Cardiac muscle cell (in vitro differentiated cells and primary cell): ENCODE measurements at regions not wholly inside any gene's neighbourhood (a gene's known extent, or its start where the extent isn't known, plus 50 kb on each side); places are given as distances from the start of the nearest gene placed in this dataset.

ENCODE experiments used
- DNase-seq, 2 donors: peaks; one replicate each; pipeline versions ENCODE4 v3.0.0 to v3.0.0-alpha.2; 2010 to 2017; ENCODE audit warnings: low read depth in 1 of 2, low spot score in 1 of 2
- H3K27ac ChIP-seq: fragments of 200-600 bp; sonication (generic); 2 replicates; pipeline ENCODE4 v1.5.1; 2016
- H3K27me3 ChIP-seq: fragments of 200-600 bp; sonication (generic); 2 replicates; pipeline ENCODE4 v1.6.0; 2016; ENCODE audit warnings: control low read depth
- H3K36me3 ChIP-seq: fragments of 200-600 bp; sonication (generic); 2 replicates; pipeline ENCODE4 v1.5.1; 2016; ENCODE audit warnings: control low read depth
- H3K4me1 ChIP-seq: fragments of 200-600 bp; sonication (generic); 2 replicates; pipeline ENCODE4 v1.8.1; 2017; ENCODE audit warnings: low read depth, mild to moderate bottlenecking, mixed run types
- H3K4me3 ChIP-seq: fragments of 200-600 bp; sonication (generic); 2 replicates; pipeline ENCODE4 v1.5.1; 2016; ENCODE audit warnings: mild to moderate bottlenecking
- H3K9me3 ChIP-seq: fragments of 200-600 bp; sonication (generic); 2 replicates; pipeline ENCODE4 v1.5.1; 2017; ENCODE audit warnings: low read depth, mild to moderate bottlenecking, control low read depth
- TF ChIP-seq, protein P1 (sequence below): IDR thresholded peaks from 2 replicates; pipeline ENCODE4 v1.5.1; 2012; ENCODE audit warnings: low read depth, mild to moderate bottlenecking, low read length

DNA sequence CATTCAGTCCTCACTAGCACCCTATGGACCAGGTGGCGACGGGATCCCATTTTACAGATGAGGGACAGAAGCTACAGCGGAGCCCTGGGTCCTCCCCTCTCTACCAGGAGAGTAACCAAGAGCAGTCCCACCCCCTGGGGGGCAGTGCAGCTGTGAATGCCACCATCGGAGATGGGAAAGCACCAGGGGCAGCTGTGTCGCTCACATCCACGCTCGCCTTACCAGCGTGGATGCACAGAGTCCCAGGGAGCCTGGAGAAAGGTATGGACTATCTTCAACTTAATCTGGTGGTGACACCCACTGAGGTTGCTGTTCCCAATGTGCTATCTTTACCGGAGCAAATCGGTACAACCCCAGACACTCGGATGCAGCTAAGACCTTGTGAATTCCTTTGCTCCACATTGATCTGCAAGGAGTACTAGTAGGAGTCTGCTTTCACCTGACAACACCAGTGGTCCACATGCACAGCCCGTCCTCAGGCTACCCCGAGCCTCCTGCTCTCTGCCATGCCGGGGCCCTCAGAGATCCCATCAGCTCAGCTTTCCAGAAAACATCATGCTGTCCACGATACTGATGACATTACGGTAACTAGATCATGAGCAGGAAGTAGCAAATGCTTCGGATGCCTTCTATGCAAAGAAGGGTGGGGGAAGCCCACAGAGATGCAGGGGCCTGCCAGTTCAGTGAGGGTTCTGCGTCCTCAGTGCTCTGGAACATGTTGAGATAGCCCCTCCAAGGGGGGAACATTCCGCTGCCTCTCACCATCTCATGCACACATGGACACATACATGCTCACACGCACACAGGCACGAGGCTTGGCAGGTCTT lies 126.0 kb downstream of the CTTN start:
- TF ChIP-seq, protein P1, sequence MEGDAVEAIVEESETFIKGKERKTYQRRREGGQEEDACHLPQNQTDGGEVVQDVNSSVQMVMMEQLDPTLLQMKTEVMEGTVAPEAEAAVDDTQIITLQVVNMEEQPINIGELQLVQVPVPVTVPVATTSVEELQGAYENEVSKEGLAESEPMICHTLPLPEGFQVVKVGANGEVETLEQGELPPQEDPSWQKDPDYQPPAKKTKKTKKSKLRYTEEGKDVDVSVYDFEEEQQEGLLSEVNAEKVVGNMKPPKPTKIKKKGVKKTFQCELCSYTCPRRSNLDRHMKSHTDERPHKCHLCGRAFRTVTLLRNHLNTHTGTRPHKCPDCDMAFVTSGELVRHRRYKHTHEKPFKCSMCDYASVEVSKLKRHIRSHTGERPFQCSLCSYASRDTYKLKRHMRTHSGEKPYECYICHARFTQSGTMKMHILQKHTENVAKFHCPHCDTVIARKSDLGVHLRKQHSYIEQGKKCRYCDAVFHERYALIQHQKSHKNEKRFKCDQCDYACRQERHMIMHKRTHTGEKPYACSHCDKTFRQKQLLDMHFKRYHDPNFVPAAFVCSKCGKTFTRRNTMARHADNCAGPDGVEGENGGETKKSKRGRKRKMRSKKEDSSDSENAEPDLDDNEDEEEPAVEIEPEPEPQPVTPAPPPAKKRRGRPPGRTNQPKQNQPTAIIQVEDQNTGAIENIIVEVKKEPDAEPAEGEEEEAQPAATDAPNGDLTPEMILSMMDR = no peak
- no peak overlapping the region for H3K4me3 ChIP-seq
- H3K4me1 ChIP-seq = peaks cover 4% of the 10 kb centered on the region
- H3K27me3 ChIP-seq = no peaks in the 10 kb centered on the region
- no peaks in the 10 kb centered on the region for H3K36me3 ChIP-seq
- peak in 1 of 2 donors; percentile 7 for DNase-seq
- peak overlapping the region; percentile 10 for H3K27ac ChIP-seq
- no peaks in the 10 kb centered on the region for H3K9me3 ChIP-seq

DNA sequence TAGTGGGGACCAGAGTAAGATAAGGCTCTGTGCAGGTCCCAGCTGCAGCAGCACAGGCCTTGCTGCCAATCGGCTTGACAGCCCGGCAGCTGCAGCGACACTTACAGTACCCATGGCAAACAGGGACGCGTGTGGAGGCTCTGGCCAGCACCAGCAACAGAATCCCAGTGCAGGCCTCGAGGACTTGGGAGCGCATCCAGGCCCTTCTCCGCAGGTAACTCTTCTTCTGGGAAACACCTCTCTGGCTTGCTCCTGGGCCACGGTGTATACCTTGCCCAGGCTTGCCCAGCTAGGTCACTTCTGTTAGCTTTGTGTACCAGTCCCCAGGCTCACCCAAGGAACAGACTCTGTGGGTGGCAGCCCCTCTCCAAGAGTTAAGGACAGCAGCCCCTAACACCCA lies 126.7 kb downstream of the CTTN start:
- Histone ChIP-seq H3K27ac (peak overlapping the region; percentile 10), H3K4me1 (peaks cover 4% of the 10 kb centered on the region), H3K4me3 (no peak overlapping the region), H3K9me3 (no peaks in the 10 kb centered on the region), H3K36me3 (no peaks in the 10 kb centered on the region), H3K27me3 (no peaks in the 10 kb centered on the region)
- DNase-seq = no peak
- TF ChIP-seq, protein P1 = no peak

DNA sequence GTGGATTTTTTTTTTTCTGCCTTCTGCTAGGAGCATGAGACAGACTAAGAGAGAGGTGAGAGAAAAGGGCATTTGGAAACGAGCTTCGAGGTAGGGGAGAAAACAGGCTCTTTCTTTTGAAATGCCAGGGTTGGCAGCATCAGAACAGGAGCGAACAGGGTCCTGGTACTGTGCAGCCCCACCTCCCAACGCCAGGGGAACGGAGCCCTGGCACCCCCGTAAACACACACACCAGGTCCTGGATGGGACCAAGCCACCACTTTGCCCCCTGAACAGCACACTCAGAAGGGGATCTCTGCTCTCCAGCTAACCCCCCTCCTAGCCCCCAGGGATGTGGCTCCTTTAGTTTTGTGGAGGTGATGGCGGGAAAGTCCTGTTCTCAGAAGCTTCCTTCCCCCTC lies 127.1 kb downstream of the CTTN start:
- no peak for DNase-seq
- Histone ChIP-seq H3K4me3 (no peak overlapping the region), H3K27me3 (no peaks in the 10 kb centered on the region), H3K27ac (no peak overlapping the region), H3K36me3 (no peaks in the 10 kb centered on the region), H3K9me3 (no peaks in the 10 kb centered on the region), H3K4me1 (peaks cover 4% of the 10 kb centered on the region)
- TF ChIP-seq, protein P1 = no peak

DNA sequence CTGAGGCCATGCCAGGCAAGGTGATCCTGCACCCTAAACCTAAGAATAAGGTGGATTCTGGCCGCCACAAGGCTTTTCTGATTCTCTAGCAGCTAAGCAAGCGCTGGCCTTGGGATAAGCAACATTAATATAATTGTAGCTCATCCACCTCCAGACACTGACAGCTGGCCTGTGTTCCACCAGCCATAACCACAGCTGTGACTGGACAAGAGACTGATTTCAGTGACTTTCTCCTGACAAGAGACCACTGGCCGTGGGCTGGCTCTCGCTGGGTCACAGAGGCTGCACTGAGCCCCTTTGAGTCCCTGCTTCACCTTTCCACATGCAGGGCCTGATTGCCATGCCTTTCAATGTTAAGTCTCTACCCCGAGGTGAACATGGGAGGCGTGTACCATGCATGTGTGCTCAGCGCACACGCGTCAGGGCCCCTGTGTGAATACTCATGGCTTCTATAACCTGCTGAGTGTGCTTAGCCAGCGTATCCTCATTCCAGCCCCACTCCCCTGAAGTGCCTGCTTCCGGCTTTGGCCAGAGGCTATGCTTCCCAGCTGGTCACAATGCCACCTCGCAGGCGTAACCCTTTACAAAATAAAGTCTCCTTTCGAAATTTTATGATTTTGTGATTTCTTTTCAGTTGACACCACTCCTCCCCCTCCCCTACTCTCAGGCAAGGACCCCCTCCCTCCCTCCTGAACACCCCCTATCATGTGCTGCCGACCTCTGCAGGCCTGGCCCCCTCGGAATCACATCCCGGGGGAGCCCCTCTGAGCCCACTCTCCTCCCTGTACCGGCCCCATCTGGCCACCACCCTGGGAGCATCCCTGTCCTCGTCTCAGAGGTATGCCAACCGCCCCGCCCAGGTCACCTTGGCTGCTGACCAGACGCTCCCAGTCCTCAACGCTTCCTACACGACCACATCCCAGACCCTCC lies 128.1 kb downstream of the CTTN start:
- Histone ChIP-seq H3K27ac (no peak overlapping the region), H3K9me3 (no peaks in the 10 kb centered on the region), H3K27me3 (no peaks in the 10 kb centered on the region), H3K4me3 (no peak overlapping the region), H3K36me3 (no peaks in the 10 kb centered on the region), H3K4me1 (peaks cover 4% of the 10 kb centered on the region)
- no peak for DNase-seq
- TF ChIP-seq, protein P1 = no peak

DNA sequence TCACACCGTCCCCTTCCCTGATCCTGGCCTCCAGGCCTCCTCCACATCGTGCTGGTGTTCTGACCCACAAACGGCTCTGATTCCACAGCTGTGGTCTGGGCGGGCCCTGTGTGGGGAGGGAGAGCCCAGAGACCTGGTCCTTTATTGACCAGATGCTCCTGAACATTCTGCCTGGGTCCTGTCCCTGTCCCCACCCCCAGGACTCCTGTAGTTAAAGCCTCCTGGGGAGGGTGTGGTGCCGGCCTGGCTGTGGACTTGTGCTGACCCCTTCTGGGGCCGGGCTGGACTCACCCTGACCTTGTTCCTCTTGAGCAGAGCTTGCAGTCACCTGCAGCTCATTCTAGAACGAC lies 128.7 kb downstream of the CTTN start:
- H3K4me3 ChIP-seq = no peak overlapping the region
- H3K4me1 ChIP-seq = peaks cover 4% of the 10 kb centered on the region
- H3K36me3 ChIP-seq = no peaks in the 10 kb centered on the region
- peak overlapping the region; percentile 32 for H3K27ac ChIP-seq
- H3K27me3 ChIP-seq = no peaks in the 10 kb centered on the region
- no peaks in the 10 kb centered on the region for H3K9me3 ChIP-seq
- DNase-seq = peak in 1 of 2 donors; percentile 56
- TF ChIP-seq, protein P1 = no peak
